Muscle of leg (tissue), 3 donors: ENCODE measurements at regions not wholly inside any gene's neighbourhood (a gene's known extent, or its start where the extent isn't known, plus 50 kb on each side); places are given as distances from the start of the nearest gene placed in this dataset.

Experiments
- DNase-seq: peaks from one replicate; pipeline ENCODE4 v3.0.0; 2013
- H3K27ac ChIP-seq: one replicate; pipeline ENCODE4 v1.5.1; 2013; ENCODE audit warnings: mild to moderate bottlenecking, low read length, control low read depth
- H3K27me3 ChIP-seq: one replicate; pipeline ENCODE4 v1.6.1; 2013; ENCODE audit warnings: low read length; ENCODE audit not compliant: control insufficient read depth, insufficient read depth
- H3K36me3 ChIP-seq: one replicate; pipeline ENCODE4 v1.6.1; 2013; ENCODE audit warnings: low read length; ENCODE audit not compliant: control insufficient read depth, insufficient read depth
- H3K4me1 ChIP-seq: one replicate; pipeline ENCODE4 v1.6.1; 2013; ENCODE audit warnings: low read length; ENCODE audit not compliant: control insufficient read depth, insufficient read depth
- H3K4me3 ChIP-seq: one replicate; pipeline ENCODE4 v1.5.1; 2013; ENCODE audit warnings: low read length, control low read depth
- H3K9me3 ChIP-seq: replicated peaks from 2 replicates; pipeline ENCODE4 v1.6.1; 2013; ENCODE audit warnings: low read depth, low read length; ENCODE audit not compliant: control insufficient read depth
- WGBS: methylation state at CpG from one replicate; pipeline ENCODE4 v1.1.5; 2013; ENCODE audit warnings: missing lambda C conversion rate; ENCODE audit not compliant: insufficient coverage; 5-methylcytosine and 5-hydroxymethylcytosine counted together

GRCh38 chr6:3578981-3579380 lies 122.1 kb upstream of the SLC22A23 start:
- Histone ChIP-seq H3K4me3 (no peak overlapping the region), H3K27ac (no peak overlapping the region), H3K9me3 (no peaks in the 10 kb centered on the region), H3K4me1 (no peaks in the 10 kb centered on the region), H3K27me3 (peaks cover 6% of the 10 kb centered on the region), H3K36me3 (no peaks in the 10 kb centered on the region)
- WGBS = 56% methylated on average over 2 of the region's 4 CpGs
- no peak for DNase-seq

DNA sequence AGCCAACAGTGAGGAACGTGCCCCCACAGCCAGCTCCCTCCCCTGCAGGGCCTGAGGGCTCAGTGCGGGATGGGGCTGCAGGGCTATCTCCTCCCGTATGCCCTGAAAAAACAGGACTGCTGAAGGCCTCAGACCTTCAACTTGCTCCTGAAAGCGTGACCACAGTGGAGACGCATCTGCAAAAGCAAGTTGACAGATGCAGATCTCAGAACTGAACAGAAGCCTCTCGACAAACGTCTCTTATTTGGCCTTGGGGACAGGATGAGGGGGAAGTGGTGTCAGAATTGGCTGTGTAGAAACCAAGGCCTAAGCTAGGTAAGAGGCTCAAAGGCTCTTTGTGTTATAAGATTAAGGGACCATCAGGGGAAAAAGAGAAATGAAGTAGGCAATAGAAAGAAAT lies 120.7 kb upstream of the SLC22A23 start:
- Histone ChIP-seq H3K4me1 (no peaks in the 10 kb centered on the region), H3K36me3 (no peaks in the 10 kb centered on the region), H3K27me3 (peaks cover 6% of the 10 kb centered on the region), H3K9me3 (no peaks in the 10 kb centered on the region), H3K27ac (no peak overlapping the region), H3K4me3 (no peak overlapping the region)
- WGBS = 51% methylated on average over 7 of the region's 7 CpGs
- no peak for DNase-seq

DNA sequence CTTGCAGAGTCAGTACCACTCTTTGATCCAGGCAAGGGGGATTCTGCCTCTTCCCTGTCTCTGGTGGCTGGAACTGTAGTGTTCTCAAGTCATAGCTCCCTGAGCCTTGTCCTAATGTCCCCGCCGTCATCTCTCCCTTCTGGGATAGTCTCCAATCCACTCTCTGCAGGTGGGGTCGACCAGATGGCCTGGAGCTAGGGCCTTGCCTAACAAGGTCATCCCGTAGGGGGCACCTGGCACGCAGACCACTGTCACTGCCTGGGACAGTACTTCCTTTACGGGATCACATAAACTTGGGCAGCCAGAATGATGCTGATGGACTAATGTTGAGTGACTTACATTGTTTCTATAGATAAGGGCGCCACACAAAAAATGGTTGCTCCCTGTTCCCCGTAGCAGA lies 118.9 kb upstream of the SLC22A23 start:
- Histone ChIP-seq H3K4me3 (no peak overlapping the region), H3K36me3 (no peaks in the 10 kb centered on the region), H3K27me3 (peaks cover 6% of the 10 kb centered on the region), H3K9me3 (no peaks in the 10 kb centered on the region), H3K4me1 (no peaks in the 10 kb centered on the region), H3K27ac (no peak overlapping the region)
- DNase-seq = no peak
- WGBS = 76% methylated on average over 8 of the region's 8 CpGs

- Histone ChIP-seq H3K36me3 (no peaks in the 10 kb centered on the region), H3K27me3 (peaks cover 6% of the 10 kb centered on the region), H3K4me1 (no peaks in the 10 kb centered on the region), H3K4me3 (no peak overlapping the region), H3K27ac (no peak overlapping the region), H3K9me3 (no peaks in the 10 kb centered on the region)
- WGBS = 80% methylated on average over 2 of the region's 6 CpGs
- DNase-seq = no peak
Observed at GRCh38 chr6:3575166-3575565, 118.3 kb upstream of the SLC22A23 start.

DNA sequence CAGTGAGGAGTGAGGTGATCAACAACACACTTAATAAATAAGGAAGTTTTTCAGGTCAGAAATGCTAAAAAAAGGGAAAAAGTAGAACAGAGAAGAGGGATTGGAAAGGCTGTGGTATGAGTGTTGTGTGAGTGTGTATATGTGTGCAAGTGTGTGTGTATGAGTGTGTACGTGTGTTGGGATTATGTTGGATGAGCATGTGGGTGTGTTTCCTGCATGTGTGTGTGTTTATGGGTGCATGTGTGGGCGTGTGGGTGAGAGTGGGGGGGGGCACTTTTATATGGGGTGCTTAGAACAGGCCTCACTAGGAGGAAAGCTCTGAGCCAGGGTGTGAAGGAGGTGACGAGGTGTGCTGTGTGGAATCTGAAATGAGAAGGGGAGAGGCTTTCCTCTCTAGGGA lies 116.8 kb upstream of the SLC22A23 start:
- H3K4me3 ChIP-seq = no peak overlapping the region
- H3K27me3 ChIP-seq = peaks cover 4% of the 10 kb centered on the region
- 50% methylated on average over 1 of the region's 3 CpGs for WGBS
- no peaks in the 10 kb centered on the region for H3K36me3 ChIP-seq
- no peak overlapping the region for H3K27ac ChIP-seq
- no peaks in the 10 kb centered on the region for H3K4me1 ChIP-seq
- DNase-seq = no peak
- no peaks in the 10 kb centered on the region for H3K9me3 ChIP-seq

DNA sequence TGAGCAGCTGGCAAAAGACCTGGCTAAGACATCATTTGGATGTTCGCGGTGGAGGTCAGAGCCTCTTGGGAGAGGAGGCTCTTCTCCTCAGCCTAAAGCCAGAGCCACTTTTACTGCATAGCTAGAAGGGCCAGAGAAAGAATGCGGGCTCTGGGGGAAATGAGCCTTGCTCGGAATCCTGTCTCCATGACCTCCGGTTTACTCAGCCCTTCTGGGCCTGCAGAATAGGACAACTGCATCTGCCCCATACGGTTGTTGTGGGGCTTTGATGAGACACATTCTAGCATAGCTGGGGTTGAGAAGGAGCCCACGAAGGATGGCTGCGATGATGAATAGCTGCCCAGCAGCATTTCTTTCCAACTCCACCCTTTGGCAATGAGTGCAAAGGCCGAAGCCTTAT lies 115.0 kb upstream of the SLC22A23 start:
- Histone ChIP-seq H3K9me3 (no peaks in the 10 kb centered on the region), H3K36me3 (no peaks in the 10 kb centered on the region), H3K4me3 (no peak overlapping the region), H3K4me1 (no peaks in the 10 kb centered on the region), H3K27ac (no peak overlapping the region), H3K27me3 (peaks cover 4% of the 10 kb centered on the region)
- no peak for DNase-seq
- 39% methylated on average over 5 of the region's 9 CpGs for WGBS

- no peaks in the 10 kb centered on the region for H3K36me3 ChIP-seq
- H3K4me3 ChIP-seq = no peak overlapping the region
- 63% methylated on average over 5 of the region's 6 CpGs for WGBS
- H3K27me3 ChIP-seq = peaks cover 2% of the 10 kb centered on the region
- H3K27ac ChIP-seq = no peak overlapping the region
- H3K4me1 ChIP-seq = no peaks in the 10 kb centered on the region
- no peak for DNase-seq
- H3K9me3 ChIP-seq = no peaks in the 10 kb centered on the region
Observed at GRCh38 chr6:3571250-3571681, 114.4 kb upstream of the SLC22A23 start.

DNA sequence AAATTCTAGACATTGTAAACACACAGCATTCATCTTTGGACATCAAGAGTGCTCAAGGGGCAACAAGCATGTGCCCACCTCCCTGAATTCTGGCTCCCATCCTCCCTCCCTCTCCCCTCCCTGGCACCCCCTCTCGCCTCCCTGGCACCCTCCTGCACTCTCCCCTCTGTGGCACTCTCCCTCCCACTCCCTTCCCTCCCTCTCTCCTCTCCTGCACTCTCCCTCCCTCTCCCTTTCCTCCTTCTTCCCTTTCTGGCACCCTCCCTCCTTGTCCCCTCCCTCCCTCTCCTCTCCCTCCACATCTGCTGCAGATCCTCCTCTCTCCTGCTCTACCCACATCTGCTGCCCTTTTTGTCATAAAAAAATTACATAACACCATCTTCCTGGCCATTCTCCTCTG lies 113.0 kb upstream of the SLC22A23 start:
- H3K27ac ChIP-seq = no peak overlapping the region
- no peak overlapping the region for H3K4me3 ChIP-seq
- DNase-seq = no peak
- no peaks in the 10 kb centered on the region for H3K27me3 ChIP-seq
- WGBS = 63% methylated on average over 1 of the region's 1 CpG
- H3K36me3 ChIP-seq = no peaks in the 10 kb centered on the region
- no peaks in the 10 kb centered on the region for H3K4me1 ChIP-seq
- no peaks in the 10 kb centered on the region for H3K9me3 ChIP-seq

GRCh38 chr6:3568396-3569082 lies 111.7 kb upstream of the SLC22A23 start:
- no peak overlapping the region for H3K4me3 ChIP-seq
- no peaks in the 10 kb centered on the region for H3K27me3 ChIP-seq
- H3K36me3 ChIP-seq = no peaks in the 10 kb centered on the region
- no peaks in the 10 kb centered on the region for H3K9me3 ChIP-seq
- no peaks in the 10 kb centered on the region for H3K4me1 ChIP-seq
- DNase-seq = no peak
- no peak overlapping the region for H3K27ac ChIP-seq
- WGBS = 31% methylated on average over 2 of the region's 7 CpGs

- H3K4me1 ChIP-seq = peaks cover under 1% of the 10 kb centered on the region
- no peak overlapping the region for H3K27ac ChIP-seq
- H3K36me3 ChIP-seq = no peaks in the 10 kb centered on the region
- 75% methylated on average over 8 of the region's 8 CpGs for WGBS
- no peak for DNase-seq
- no peaks in the 10 kb centered on the region for H3K9me3 ChIP-seq
- no peak overlapping the region for H3K4me3 ChIP-seq
- no peaks in the 10 kb centered on the region for H3K27me3 ChIP-seq
Observed at GRCh38 chr6:3566812-3567211, 110.0 kb upstream of the SLC22A23 start.

- no CpG with 5 or more reads among the region's 3 CpGs for WGBS
Observed at GRCh38 chr6:3565291-3565690, 108.4 kb upstream of the SLC22A23 start.

More at GRCh38 chr6:3565291-3565690, 108.4 kb upstream of the SLC22A23 start:
- peaks cover 2% of the 10 kb centered on the region for H3K4me1 ChIP-seq
- no peak overlapping the region for H3K4me3 ChIP-seq
- H3K36me3 ChIP-seq = no peaks in the 10 kb centered on the region
- H3K9me3 ChIP-seq = no peaks in the 10 kb centered on the region
- no peak overlapping the region for H3K27ac ChIP-seq
- no peaks in the 10 kb centered on the region for H3K27me3 ChIP-seq
- DNase-seq = no peak
